Vagina (tissue), 2 donors: ENCODE measurements at regions not wholly inside any gene's neighbourhood (a gene's known extent, or its start where the extent isn't known, plus 50 kb on each side); places are given as distances from the start of the nearest gene placed in this dataset.

Experiments
- CTCF ChIP-seq, 3 experiments: fragments of 450-650 bp in 2 of 3; fragments of 200-600 bp in 1 of 3; sonication (generic) in 1 of 3; IDR thresholded peaks; one replicate each; pipeline ENCODE4 v1.5.1; 2017 to 2019; ENCODE audit warnings: antibody characterized with exemption in 3 of 3, mild to moderate bottlenecking in 2 of 3, moderate library complexity in 2 of 3
- POLR2AphosphoS5 ChIP-seq, 2 donors: sonication (generic); formaldehyde crosslinking; IDR thresholded peaks; one replicate each; pipeline ENCODE4 v1.9.0; 2017; ENCODE audit warnings: antibody characterized with exemption in 2 of 2, mild to moderate bottlenecking in 2 of 2, low read depth in 1 of 2; ENCODE audit not compliant: insufficient read depth in 1 of 2

- TF ChIP-seq CTCF (IDR thresholded peaks at IDR 0.05) (no peak), POLR2AphosphoS5 (IDR thresholded peaks at IDR 0.05; ENCODE audit: insufficient read depth in 1 of 2, low read depth in 1 of 2) (no peak)
Observed at GRCh38 chr12:126936181-126936851, 1330.7 kb upstream of the TMEM132C start.
